Upper lobe of left lung (tissue), 6 donors: ENCODE measurements at regions not wholly inside any gene's neighbourhood (a gene's known extent, or its start where the extent isn't known, plus 50 kb on each side); places are given as distances from the start of the nearest gene placed in this dataset.

ENCODE experiments used
- ATAC-seq, 2 donors: fragments of 200-7000 bp; cut with Tn5 transposase; one replicate each; pipeline ENCODE4 v1.9.1; 2022; ENCODE audit warnings: mild to moderate bottlenecking in 2 of 2, moderate library complexity in 2 of 2; ENCODE audit not compliant: low FRiP score in 2 of 2
- DNase-seq, 2 donors: peaks; one replicate each; pipeline ENCODE4 v3.0.0-alpha.2; 2019 to 2020
- H3K27ac ChIP-seq, 4 donors: fragments of 200-600 bp; sonication (generic); one replicate each; pipeline ENCODE4 v1.5.1; 2016 to 2019
- H3K27me3 ChIP-seq, 4 donors: fragments of 200-600 bp; sonication (generic); one replicate each; pipeline ENCODE4 v1.5.1; 2017 to 2019
- H3K36me3 ChIP-seq, 4 donors: fragments of 200-600 bp; sonication (generic); one replicate each; pipeline ENCODE4 v1.5.1; 2016 to 2019
- H3K4me1 ChIP-seq, 4 donors: fragments of 200-600 bp; sonication (generic); one replicate each; pipeline ENCODE4 v1.5.1; 2018 to 2019
- H3K4me3 ChIP-seq, 4 donors: fragments of 200-600 bp; sonication (generic); one replicate each; pipeline ENCODE4 v1.5.1; 2017 to 2019; ENCODE audit warnings: mild to moderate bottlenecking in 2 of 4, moderate library complexity in 1 of 4
- H3K9me3 ChIP-seq, 4 donors: fragments of 200-600 bp; sonication (generic); one replicate each; pipeline ENCODE4 v1.5.1; 2018 to 2019
- EP300 ChIP-seq, 4 donors: sonication (generic); formaldehyde crosslinking; IDR thresholded peaks; one replicate each; pipeline ENCODE4 v1.5.1; 2017; ENCODE audit warnings: antibody characterized with exemption in 4 of 4, control low read depth in 2 of 4
- POLR2A ChIP-seq, 4 donors: fragments of 450-650 bp; IDR thresholded peaks; one replicate each; pipeline ENCODE4 v1.5.1; 2016 to 2017; ENCODE audit warnings: antibody characterized with exemption in 4 of 4, mild to moderate bottlenecking in 2 of 4
- POLR2AphosphoS5 ChIP-seq, 2 donors: sonication (generic); formaldehyde crosslinking; IDR thresholded peaks; one replicate each; pipeline ENCODE4 v1.5.1; 2017; ENCODE audit warnings: antibody characterized with exemption in 2 of 2
- WGBS, 2 donors: methylation state at CpG; one replicate each; pipeline ENCODE4 v1.1.5; 2017 to 2018; 5-methylcytosine and 5-hydroxymethylcytosine counted together
- TF ChIP-seq, protein P1 (sequence below), 6 experiments: fragments of 450-650 bp in 4 of 6; fragments of 200-600 bp in 2 of 6; sonication (generic) in 2 of 6; IDR thresholded peaks; one replicate each; pipeline ENCODE4 v1.5.1; 2016 to 2019; ENCODE audit warnings: antibody characterized with exemption in 6 of 6
- donor health status: DM: no; HTN: no; CAD: no; lungs with moderate emphysema.
- donor health status: DM: no; HTN: yes; CAD: no; lungs with severe emphysema.

DNA sequence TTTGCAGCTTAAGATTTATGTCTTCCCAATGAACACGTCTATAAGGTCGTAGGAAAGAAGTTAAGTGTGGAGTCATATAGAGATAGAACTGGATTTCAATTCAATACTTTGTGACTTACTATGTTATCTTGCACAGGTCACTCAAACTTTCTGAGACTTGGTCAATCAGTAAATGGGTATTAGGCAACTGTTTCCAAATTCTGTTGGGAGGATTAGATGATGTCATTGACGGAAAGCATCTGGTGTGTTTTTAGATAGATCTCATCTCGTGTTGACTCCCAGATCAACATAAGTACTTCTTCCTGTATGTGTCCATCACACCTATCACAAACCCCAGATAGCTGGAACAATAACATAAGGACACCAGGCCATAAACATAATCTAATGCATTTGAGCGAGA, 771.1 kb upstream of the FANCL start:
- WGBS, 2 donors: 69 to 78% methylated on average over 5 of the region's 5 CpGs
- no peak overlapping the region for H3K4me3 ChIP-seq

DNA sequence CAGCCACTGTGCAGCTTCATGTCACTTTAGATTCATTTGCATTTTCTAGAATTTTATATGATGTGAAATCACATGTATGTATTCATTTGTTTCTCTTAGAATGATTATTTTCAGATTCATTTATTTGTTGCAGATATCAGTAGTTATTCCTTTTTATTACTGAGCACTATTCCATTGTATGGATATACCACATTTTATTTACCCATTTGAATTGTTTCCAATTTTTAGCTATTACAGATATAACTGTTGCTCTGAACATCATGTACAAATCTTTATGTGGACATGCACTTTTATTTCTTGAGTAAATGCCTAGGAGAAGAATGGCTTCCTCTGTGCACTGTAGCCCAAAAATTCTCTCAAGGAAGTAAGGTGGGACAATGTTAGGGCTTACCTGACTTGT, 767.8 kb upstream of the FANCL start:
- TF ChIP-seq POLR2A (IDR thresholded peaks at IDR 0.05) (no peak), EP300 (IDR thresholded peaks at IDR 0.05) (no peak), POLR2AphosphoS5 (IDR thresholded peaks at IDR 0.05) (no peak)
- TF ChIP-seq, protein P1, sequence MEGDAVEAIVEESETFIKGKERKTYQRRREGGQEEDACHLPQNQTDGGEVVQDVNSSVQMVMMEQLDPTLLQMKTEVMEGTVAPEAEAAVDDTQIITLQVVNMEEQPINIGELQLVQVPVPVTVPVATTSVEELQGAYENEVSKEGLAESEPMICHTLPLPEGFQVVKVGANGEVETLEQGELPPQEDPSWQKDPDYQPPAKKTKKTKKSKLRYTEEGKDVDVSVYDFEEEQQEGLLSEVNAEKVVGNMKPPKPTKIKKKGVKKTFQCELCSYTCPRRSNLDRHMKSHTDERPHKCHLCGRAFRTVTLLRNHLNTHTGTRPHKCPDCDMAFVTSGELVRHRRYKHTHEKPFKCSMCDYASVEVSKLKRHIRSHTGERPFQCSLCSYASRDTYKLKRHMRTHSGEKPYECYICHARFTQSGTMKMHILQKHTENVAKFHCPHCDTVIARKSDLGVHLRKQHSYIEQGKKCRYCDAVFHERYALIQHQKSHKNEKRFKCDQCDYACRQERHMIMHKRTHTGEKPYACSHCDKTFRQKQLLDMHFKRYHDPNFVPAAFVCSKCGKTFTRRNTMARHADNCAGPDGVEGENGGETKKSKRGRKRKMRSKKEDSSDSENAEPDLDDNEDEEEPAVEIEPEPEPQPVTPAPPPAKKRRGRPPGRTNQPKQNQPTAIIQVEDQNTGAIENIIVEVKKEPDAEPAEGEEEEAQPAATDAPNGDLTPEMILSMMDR (IDR thresholded peaks at IDR 0.05): no peak
- ATAC-seq (no peak), DNase-seq (no peak)
- Histone ChIP-seq H3K27ac (no peak overlapping the region), H3K9me3 (no peaks in the 10 kb centered on the region), H3K27me3 (no peaks in the 10 kb centered on the region), H3K4me1 (no peaks in the 10 kb centered on the region), H3K36me3 (no peaks in the 10 kb centered on the region), H3K4me3 (no peak overlapping the region)

More for the DNA sequence above, 771.1 kb upstream of the FANCL start:
- Histone ChIP-seq H3K4me1 (no peaks in the 10 kb centered on the region), H3K36me3 (no peaks in the 10 kb centered on the region), H3K9me3 (no peaks in the 10 kb centered on the region), H3K27ac (no peak overlapping the region), H3K27me3 (no peaks in the 10 kb centered on the region)
- TF ChIP-seq POLR2A (IDR thresholded peaks at IDR 0.05): no peak
- ATAC-seq (no peak), DNase-seq (no peak)

DNA sequence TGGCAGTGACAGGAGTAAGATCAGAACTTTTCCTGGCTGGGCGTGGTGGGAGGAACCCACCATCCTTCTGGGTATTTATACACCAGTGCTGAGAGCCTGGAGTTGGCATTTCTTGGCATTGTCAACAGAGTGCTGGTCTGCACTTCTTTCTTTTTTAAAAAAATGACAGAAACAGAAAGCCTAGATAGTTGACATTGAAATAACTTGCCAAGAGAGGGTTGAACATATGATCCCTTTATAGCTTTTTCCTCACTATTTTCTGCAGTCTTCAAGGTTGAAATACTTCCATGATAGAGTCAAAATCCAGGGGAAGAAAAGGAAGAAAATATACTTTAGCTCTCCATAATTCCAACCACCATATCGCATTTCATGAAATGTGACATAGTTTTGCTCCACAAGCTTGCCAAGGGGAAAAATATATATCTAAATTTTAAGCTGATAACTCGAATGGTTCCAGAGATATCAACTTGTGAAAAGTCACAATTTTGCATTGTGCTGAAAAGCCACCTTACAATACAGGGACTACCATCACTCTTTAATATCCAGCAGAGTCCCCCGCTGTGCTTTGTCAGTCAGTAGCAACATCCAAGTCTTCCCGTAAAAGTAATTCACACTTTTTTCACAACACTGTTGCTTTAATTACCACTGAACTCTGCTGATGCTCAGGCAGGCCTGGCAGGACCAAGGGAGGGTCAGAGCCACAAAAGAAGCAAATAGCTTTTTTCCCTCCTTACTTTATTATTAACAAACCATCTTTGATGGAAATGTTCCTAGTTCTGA, 764.9 kb upstream of the FANCL start:
- ATAC-seq: no peak
- Histone ChIP-seq H3K9me3 (no peaks in the 10 kb centered on the region), H3K4me1 (no peaks in the 10 kb centered on the region), H3K36me3 (no peaks in the 10 kb centered on the region), H3K27ac (no peak overlapping the region), H3K4me3 (no peak overlapping the region), H3K27me3 (no peaks in the 10 kb centered on the region)
- no peak for TF ChIP-seq EP300 (IDR thresholded peaks at IDR 0.05)
- TF ChIP-seq, protein P1 (IDR thresholded peaks at IDR 0.05): no peak
- no peak for TF ChIP-seq POLR2AphosphoS5 (IDR thresholded peaks at IDR 0.05)
- no peak for TF ChIP-seq POLR2A (IDR thresholded peaks at IDR 0.05)
- WGBS, 2 donors: 70 to 79% methylated on average over 5 of the region's 5 CpGs
- no peak for DNase-seq

DNA sequence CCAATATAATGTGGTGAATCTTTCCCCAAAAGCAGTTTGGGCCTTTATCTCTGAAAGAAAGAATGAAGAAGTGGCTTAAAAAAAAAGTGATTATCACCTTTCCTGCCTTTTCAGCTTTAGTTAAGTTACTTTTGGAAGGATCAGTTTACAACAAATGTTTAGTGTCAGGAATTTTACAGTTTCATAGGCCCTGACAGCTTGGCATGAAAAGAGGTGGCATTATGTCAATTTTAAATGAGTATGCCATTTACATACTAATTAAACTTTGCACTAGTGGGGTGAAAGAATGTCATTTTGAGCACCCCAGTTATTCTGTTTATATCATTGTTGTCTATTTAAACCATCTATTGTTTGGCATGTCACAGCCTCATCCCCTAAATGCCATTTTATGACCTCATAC, 763.5 kb upstream of the FANCL start:
- Histone ChIP-seq H3K36me3 (no peaks in the 10 kb centered on the region), H3K27ac (no peak overlapping the region), H3K4me3 (no peak overlapping the region), H3K27me3 (no peaks in the 10 kb centered on the region), H3K9me3 (no peaks in the 10 kb centered on the region), H3K4me1 (no peaks in the 10 kb centered on the region)
- DNase-seq (no peak), ATAC-seq (no peak)
- TF ChIP-seq, protein P1 (IDR thresholded peaks at IDR 0.05): no peak
- TF ChIP-seq POLR2AphosphoS5 (IDR thresholded peaks at IDR 0.05): no peak
- TF ChIP-seq POLR2A (IDR thresholded peaks at IDR 0.05): no peak
- no peak for TF ChIP-seq EP300 (IDR thresholded peaks at IDR 0.05)

DNA sequence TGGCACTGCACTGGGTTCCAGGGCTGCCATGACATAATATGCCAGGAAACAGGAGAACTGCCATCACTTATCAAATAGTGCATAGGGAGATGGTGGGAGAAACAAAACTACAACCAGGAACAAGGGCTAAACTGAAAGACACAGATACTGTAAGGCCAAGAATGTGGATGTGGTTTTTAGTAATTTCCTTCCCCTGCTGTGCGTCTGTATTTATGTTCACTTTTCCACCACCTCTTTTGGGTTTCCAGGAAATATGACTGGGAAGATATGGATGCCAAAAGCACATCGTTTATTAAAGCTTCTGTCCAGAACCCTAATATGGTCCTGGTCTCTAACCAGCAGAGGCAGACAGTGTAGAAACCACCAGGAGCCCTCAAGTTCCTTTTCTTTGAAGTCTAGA, 759.7 kb upstream of the FANCL start:
- H3K4me1 ChIP-seq: no peaks in the 10 kb centered on the region
- no peak for ATAC-seq
- H3K27ac ChIP-seq: no peak overlapping the region
- H3K27me3 ChIP-seq: no peaks in the 10 kb centered on the region
- no peak overlapping the region for H3K4me3 ChIP-seq
- DNase-seq: no peak
- TF ChIP-seq, protein P1 (IDR thresholded peaks at IDR 0.05): no peak
- no peaks in the 10 kb centered on the region for H3K9me3 ChIP-seq
- no peaks in the 10 kb centered on the region for H3K36me3 ChIP-seq
- WGBS, 2 donors: 13 to 29% methylated on average over 2 of the region's 2 CpGs
